GM18508 (cell line): ENCODE measurements at regions not wholly inside any gene's neighbourhood (a gene's known extent, or its start where the extent isn't known, plus 50 kb on each side); places are given as distances from the start of the nearest gene placed in this dataset.
A peak's percentile ranks its signal among the peaks of the same experiment; 100 is the strongest.

Experiments
- ATAC-seq: cut with Tn5 transposase; IDR thresholded peaks from one replicate; pipeline ENCODE4 v1.9.1; 2021; ENCODE audit warnings: moderate number of reproducible peaks; ENCODE audit not compliant: insufficient read depth, unreplicated experiment

- peak; percentile 69 for ATAC-seq
Observed at GRCh38 chr2:155250800-155251199, 552.3 kb downstream of the KCNJ3 start.

- no peak for ATAC-seq
Observed at GRCh38 chr2:155240176-155240575, 541.7 kb downstream of the KCNJ3 start.

GRCh38 chr2:155235710-155236109, 537.2 kb downstream of the KCNJ3 start:
- ATAC-seq = no peak

GRCh38 chr2:155223781-155224406, 525.4 kb downstream of the KCNJ3 start:
- ATAC-seq = no peak

- ATAC-seq = no peak
Observed at GRCh38 chr2:155218945-155219344, 520.5 kb downstream of the KCNJ3 start.

- no peak for ATAC-seq
Observed at GRCh38 chr2:155218292-155218924, 519.9 kb downstream of the KCNJ3 start.

GRCh38 chr2:155215037-155215707, 516.7 kb downstream of the KCNJ3 start:
- no peak for ATAC-seq

- ATAC-seq = no peak
Observed at GRCh38 chr2:155209696-155210450, 511.4 kb downstream of the KCNJ3 start.

- no peak for ATAC-seq
Observed at GRCh38 chr2:155203178-155203577, 504.7 kb downstream of the KCNJ3 start.

- no peak for ATAC-seq
Observed at GRCh38 chr2:155200753-155201152, 502.3 kb downstream of the KCNJ3 start.

GRCh38 chr2:155190342-155190741, 491.8 kb downstream of the KCNJ3 start:
- ATAC-seq = no peak

- no peak for ATAC-seq
Observed at GRCh38 chr2:155178921-155179320, 480.4 kb downstream of the KCNJ3 start.

- no peak for ATAC-seq
Observed at GRCh38 chr2:155176345-155176744, 477.9 kb downstream of the KCNJ3 start.

GRCh38 chr2:155169317-155169716, 470.8 kb downstream of the KCNJ3 start:
- ATAC-seq = no peak

- no peak for ATAC-seq
Observed at GRCh38 chr2:155162494-155162893, 464.0 kb downstream of the KCNJ3 start.

- no peak for ATAC-seq
Observed at GRCh38 chr2:155161314-155161713, 462.8 kb downstream of the KCNJ3 start.

- no peak for ATAC-seq
Observed at GRCh38 chr2:155157711-155158110, 459.2 kb downstream of the KCNJ3 start.

GRCh38 chr2:155157065-155157464, 458.6 kb downstream of the KCNJ3 start:
- ATAC-seq = no peak

- ATAC-seq = no peak
Observed at GRCh38 chr2:155151945-155152344, 453.4 kb downstream of the KCNJ3 start.

- ATAC-seq = no peak
Observed at GRCh38 chr2:155151472-155151871, 453.0 kb downstream of the KCNJ3 start.

- ATAC-seq = peak; percentile 98
Observed at GRCh38 chr2:155145758-155146229, 447.3 kb downstream of the KCNJ3 start.
